ENCODE measurements at regions not wholly inside any gene's neighbourhood (a gene's known extent, or its start where the extent isn't known, plus 50 kb on each side); places are given as distances from the start of the nearest gene placed in this dataset.

- H3K4me1 ChIP-seq (ENCODE audit: control insufficient read depth in 2 of 2, insufficient read depth in 2 of 2, low read length in 2 of 2), result no peaks in the 10 kb centered on the region
- no peaks in the 10 kb centered on the region for H3K27me3 ChIP-seq (ENCODE audit: control insufficient read depth in 2 of 2, insufficient read depth in 1 of 2, low read length in 1 of 2)
- no peak overlapping the region for H3K4me3 ChIP-seq (ENCODE audit: low read length in 2 of 2)
- H3K9me3 ChIP-seq (ENCODE audit: control insufficient read depth in 2 of 2, insufficient read depth in 1 of 2, low read length in 1 of 2), result peaks cover 0 to 8% of the 10 kb centered on the region in 2 donors
- no peak for DNase-seq (ENCODE audit: low read depth in 6 of 9, low spot score in 9 of 9)
- 98% methylated on average over 4 of the region's 4 CpGs for WGBS
- no peak overlapping the region for H3K27ac ChIP-seq (ENCODE audit: low read depth in 1 of 2, low read length in 1 of 2)
- no peaks in the 10 kb centered on the region for H3K36me3 ChIP-seq (ENCODE audit: control insufficient read depth in 2 of 2, insufficient read depth in 2 of 2, low read length in 1 of 2)
Measured at GRCh38 chr5:35356725-35357124, 126.4 kb upstream of the PRLR start.

GRCh38 chr5:35354751-35355150, 124.5 kb upstream of the PRLR start:
- no peaks in the 10 kb centered on the region for H3K4me1 ChIP-seq (ENCODE audit: control insufficient read depth in 2 of 2, insufficient read depth in 2 of 2, low read length in 2 of 2)
- H3K27ac ChIP-seq (ENCODE audit: low read depth in 1 of 2, low read length in 1 of 2), result no peak overlapping the region
- no peak for DNase-seq (ENCODE audit: low read depth in 6 of 9, low spot score in 9 of 9)
- no peaks in the 10 kb centered on the region for H3K36me3 ChIP-seq (ENCODE audit: control insufficient read depth in 2 of 2, insufficient read depth in 2 of 2, low read length in 1 of 2)
- 57% methylated on average over 3 of the region's 3 CpGs for WGBS
- no peaks in the 10 kb centered on the region for H3K27me3 ChIP-seq (ENCODE audit: control insufficient read depth in 2 of 2, insufficient read depth in 1 of 2, low read length in 1 of 2)
- no peak overlapping the region for H3K4me3 ChIP-seq (ENCODE audit: low read length in 2 of 2)
- H3K9me3 ChIP-seq (ENCODE audit: control insufficient read depth in 2 of 2, insufficient read depth in 1 of 2, low read length in 1 of 2), result peaks cover 0 to 8% of the 10 kb centered on the region in 2 donors

- Histone ChIP-seq H3K27me3 (ENCODE audit: control insufficient read depth in 2 of 2, insufficient read depth in 1 of 2, low read length in 1 of 2) (no peaks in the 10 kb centered on the region), H3K4me3 (ENCODE audit: low read length in 2 of 2) (no peak overlapping the region), H3K27ac (ENCODE audit: low read depth in 1 of 2, low read length in 1 of 2) (no peak overlapping the region), H3K9me3 (ENCODE audit: control insufficient read depth in 2 of 2, insufficient read depth in 1 of 2, low read length in 1 of 2) (no peaks in the 10 kb centered on the region), H3K36me3 (ENCODE audit: control insufficient read depth in 2 of 2, insufficient read depth in 2 of 2, low read length in 1 of 2) (no peaks in the 10 kb centered on the region), H3K4me1 (ENCODE audit: control insufficient read depth in 2 of 2, insufficient read depth in 2 of 2, low read length in 2 of 2) (no peaks in the 10 kb centered on the region)
- WGBS, result 89% methylated on average over 1 of the region's 1 CpG
- no peak for DNase-seq (ENCODE audit: low read depth in 6 of 9, low spot score in 9 of 9)
Measured at GRCh38 chr5:35345222-35345621, 114.9 kb upstream of the PRLR start.

- no peaks in the 10 kb centered on the region for H3K4me1 ChIP-seq (ENCODE audit: control insufficient read depth in 2 of 2, insufficient read depth in 2 of 2, low read length in 2 of 2)
- DNase-seq (ENCODE audit: low read depth in 6 of 9, low spot score in 9 of 9), result no peak
- no peaks in the 10 kb centered on the region for H3K27me3 ChIP-seq (ENCODE audit: control insufficient read depth in 2 of 2, insufficient read depth in 1 of 2, low read length in 1 of 2)
- no peak overlapping the region for H3K27ac ChIP-seq (ENCODE audit: low read depth in 1 of 2, low read length in 1 of 2)
- H3K36me3 ChIP-seq (ENCODE audit: control insufficient read depth in 2 of 2, insufficient read depth in 2 of 2, low read length in 1 of 2), result no peaks in the 10 kb centered on the region
- no peaks in the 10 kb centered on the region for H3K9me3 ChIP-seq (ENCODE audit: control insufficient read depth in 2 of 2, insufficient read depth in 1 of 2, low read length in 1 of 2)
- H3K4me3 ChIP-seq (ENCODE audit: low read length in 2 of 2), result no peak overlapping the region
Measured at GRCh38 chr5:35342664-35343063, 112.4 kb upstream of the PRLR start.

GRCh38 chr5:35341189-35341588, 110.9 kb upstream of the PRLR start:
- H3K36me3 ChIP-seq (ENCODE audit: control insufficient read depth in 2 of 2, insufficient read depth in 2 of 2, low read length in 1 of 2), result no peaks in the 10 kb centered on the region
- H3K4me3 ChIP-seq (ENCODE audit: low read length in 2 of 2), result no peak overlapping the region
- no peak for DNase-seq (ENCODE audit: low read depth in 6 of 9, low spot score in 9 of 9)
- no peaks in the 10 kb centered on the region for H3K4me1 ChIP-seq (ENCODE audit: control insufficient read depth in 2 of 2, insufficient read depth in 2 of 2, low read length in 2 of 2)
- H3K27me3 ChIP-seq (ENCODE audit: control insufficient read depth in 2 of 2, insufficient read depth in 1 of 2, low read length in 1 of 2), result no peaks in the 10 kb centered on the region
- 91% methylated on average over 1 of the region's 1 CpG for WGBS
- no peaks in the 10 kb centered on the region for H3K9me3 ChIP-seq (ENCODE audit: control insufficient read depth in 2 of 2, insufficient read depth in 1 of 2, low read length in 1 of 2)
- H3K27ac ChIP-seq (ENCODE audit: low read depth in 1 of 2, low read length in 1 of 2), result no peak overlapping the region

- no peak for DNase-seq (ENCODE audit: low read depth in 6 of 9, low spot score in 9 of 9)
- WGBS, result 64% methylated on average over 1 of the region's 1 CpG
- Histone ChIP-seq H3K4me1 (ENCODE audit: control insufficient read depth in 2 of 2, insufficient read depth in 2 of 2, low read length in 2 of 2) (no peaks in the 10 kb centered on the region), H3K27me3 (ENCODE audit: control insufficient read depth in 2 of 2, insufficient read depth in 1 of 2, low read length in 1 of 2) (no peaks in the 10 kb centered on the region), H3K27ac (ENCODE audit: low read depth in 1 of 2, low read length in 1 of 2) (no peak overlapping the region), H3K36me3 (ENCODE audit: control insufficient read depth in 2 of 2, insufficient read depth in 2 of 2, low read length in 1 of 2) (no peaks in the 10 kb centered on the region), H3K9me3 (ENCODE audit: control insufficient read depth in 2 of 2, insufficient read depth in 1 of 2, low read length in 1 of 2) (no peaks in the 10 kb centered on the region), H3K4me3 (ENCODE audit: low read length in 2 of 2) (no peak overlapping the region)
Measured at GRCh38 chr5:35339616-35340100, 109.4 kb upstream of the PRLR start.

- Histone ChIP-seq H3K27me3 (ENCODE audit: control insufficient read depth in 2 of 2, insufficient read depth in 1 of 2, low read length in 1 of 2) (no peaks in the 10 kb centered on the region), H3K27ac (ENCODE audit: low read depth in 1 of 2, low read length in 1 of 2) (no peak overlapping the region), H3K4me1 (ENCODE audit: control insufficient read depth in 2 of 2, insufficient read depth in 2 of 2, low read length in 2 of 2) (no peaks in the 10 kb centered on the region), H3K9me3 (ENCODE audit: control insufficient read depth in 2 of 2, insufficient read depth in 1 of 2, low read length in 1 of 2) (no peaks in the 10 kb centered on the region), H3K4me3 (ENCODE audit: low read length in 2 of 2) (no peak overlapping the region), H3K36me3 (ENCODE audit: control insufficient read depth in 2 of 2, insufficient read depth in 2 of 2, low read length in 1 of 2) (no peaks in the 10 kb centered on the region)
- WGBS, result 95% methylated on average over 1 of the region's 1 CpG
- DNase-seq (ENCODE audit: low read depth in 6 of 9, low spot score in 9 of 9), result no peak
Measured at GRCh38 chr5:35339006-35339405, 108.7 kb upstream of the PRLR start.

- H3K27me3 ChIP-seq (ENCODE audit: control insufficient read depth in 2 of 2, insufficient read depth in 1 of 2, low read length in 1 of 2), result no peaks in the 10 kb centered on the region
- no peak overlapping the region for H3K4me3 ChIP-seq (ENCODE audit: low read length in 2 of 2)
- H3K4me1 ChIP-seq (ENCODE audit: control insufficient read depth in 2 of 2, insufficient read depth in 2 of 2, low read length in 2 of 2), result no peaks in the 10 kb centered on the region
- no peak for DNase-seq (ENCODE audit: low read depth in 6 of 9, low spot score in 9 of 9)
- no peaks in the 10 kb centered on the region for H3K9me3 ChIP-seq (ENCODE audit: control insufficient read depth in 2 of 2, insufficient read depth in 1 of 2, low read length in 1 of 2)
- no peaks in the 10 kb centered on the region for H3K36me3 ChIP-seq (ENCODE audit: control insufficient read depth in 2 of 2, insufficient read depth in 2 of 2, low read length in 1 of 2)
- H3K27ac ChIP-seq (ENCODE audit: low read depth in 1 of 2, low read length in 1 of 2), result no peak overlapping the region
Measured at GRCh38 chr5:35338157-35338453, 107.8 kb upstream of the PRLR start.

GRCh38 chr5:35337340-35338156, 107.3 kb upstream of the PRLR start:
- no peak for DNase-seq (ENCODE audit: low read depth in 6 of 9, low spot score in 9 of 9)
- Histone ChIP-seq H3K36me3 (ENCODE audit: control insufficient read depth in 2 of 2, insufficient read depth in 2 of 2, low read length in 1 of 2) (no peaks in the 10 kb centered on the region), H3K4me3 (ENCODE audit: low read length in 2 of 2) (no peak overlapping the region)

More at GRCh38 chr5:35337340-35338156, 107.3 kb upstream of the PRLR start:
- no peak overlapping the region for H3K27ac ChIP-seq (ENCODE audit: low read depth in 1 of 2, low read length in 1 of 2)
- H3K4me1 ChIP-seq (ENCODE audit: control insufficient read depth in 2 of 2, insufficient read depth in 2 of 2, low read length in 2 of 2), result no peaks in the 10 kb centered on the region
- H3K27me3 ChIP-seq (ENCODE audit: control insufficient read depth in 2 of 2, insufficient read depth in 1 of 2, low read length in 1 of 2), result no peaks in the 10 kb centered on the region
- WGBS, result 93% methylated on average over 7 of the region's 7 CpGs
- no peaks in the 10 kb centered on the region for H3K9me3 ChIP-seq (ENCODE audit: control insufficient read depth in 2 of 2, insufficient read depth in 1 of 2, low read length in 1 of 2)

All from thymus (tissue), 11 donors.